ENCODE measurements at regions not wholly inside any gene's neighbourhood (a gene's known extent, or its start where the extent isn't known, plus 50 kb on each side); places are given as distances from the start of the nearest gene placed in this dataset.

DNA sequence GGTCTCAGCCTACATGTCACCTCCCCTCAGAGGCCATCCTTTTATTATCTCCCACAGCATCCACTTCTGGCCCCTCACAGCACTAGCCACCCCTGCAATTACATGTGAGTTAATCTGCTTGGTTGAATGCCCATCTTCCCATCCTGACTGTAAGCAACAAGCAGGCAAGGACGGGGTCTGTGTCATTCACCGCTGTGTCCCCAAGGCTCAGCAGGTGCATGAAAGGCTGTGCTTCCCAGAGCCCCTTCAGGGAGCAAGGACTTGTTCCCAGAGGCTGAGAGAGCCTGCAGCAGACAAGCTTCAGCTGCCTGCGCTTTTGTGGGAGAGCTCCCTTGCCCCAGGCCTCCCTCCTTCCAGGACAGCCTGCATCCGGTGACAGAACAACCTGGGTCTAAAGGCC lies 172.7 kb upstream of the GSC start:
- Histone ChIP-seq H3K4me3 (replicated peaks in 1 of 3) (no peak overlapping the region), H3K36me3 (no peaks in the 10 kb centered on the region), H3K27me3 (no peaks in the 10 kb centered on the region), H3K9me3 (no peaks in the 10 kb centered on the region), H3K27ac (no peak overlapping the region), H3K4me1 (no peaks in the 10 kb centered on the region)
- DNase-seq: no peak
- 84 to 89% methylated on average over 3 to 4 of the region's 4 CpGs for WGBS, 2 donors
- TF ChIP-seq, protein P1, sequence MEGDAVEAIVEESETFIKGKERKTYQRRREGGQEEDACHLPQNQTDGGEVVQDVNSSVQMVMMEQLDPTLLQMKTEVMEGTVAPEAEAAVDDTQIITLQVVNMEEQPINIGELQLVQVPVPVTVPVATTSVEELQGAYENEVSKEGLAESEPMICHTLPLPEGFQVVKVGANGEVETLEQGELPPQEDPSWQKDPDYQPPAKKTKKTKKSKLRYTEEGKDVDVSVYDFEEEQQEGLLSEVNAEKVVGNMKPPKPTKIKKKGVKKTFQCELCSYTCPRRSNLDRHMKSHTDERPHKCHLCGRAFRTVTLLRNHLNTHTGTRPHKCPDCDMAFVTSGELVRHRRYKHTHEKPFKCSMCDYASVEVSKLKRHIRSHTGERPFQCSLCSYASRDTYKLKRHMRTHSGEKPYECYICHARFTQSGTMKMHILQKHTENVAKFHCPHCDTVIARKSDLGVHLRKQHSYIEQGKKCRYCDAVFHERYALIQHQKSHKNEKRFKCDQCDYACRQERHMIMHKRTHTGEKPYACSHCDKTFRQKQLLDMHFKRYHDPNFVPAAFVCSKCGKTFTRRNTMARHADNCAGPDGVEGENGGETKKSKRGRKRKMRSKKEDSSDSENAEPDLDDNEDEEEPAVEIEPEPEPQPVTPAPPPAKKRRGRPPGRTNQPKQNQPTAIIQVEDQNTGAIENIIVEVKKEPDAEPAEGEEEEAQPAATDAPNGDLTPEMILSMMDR (IDR thresholded peaks at IDR 0.05): no peak
- TF ChIP-seq POLR2A (IDR thresholded peaks at IDR 0.05): no peak
- intact Hi-C loops (cut with DNase I): no loop called here

DNA sequence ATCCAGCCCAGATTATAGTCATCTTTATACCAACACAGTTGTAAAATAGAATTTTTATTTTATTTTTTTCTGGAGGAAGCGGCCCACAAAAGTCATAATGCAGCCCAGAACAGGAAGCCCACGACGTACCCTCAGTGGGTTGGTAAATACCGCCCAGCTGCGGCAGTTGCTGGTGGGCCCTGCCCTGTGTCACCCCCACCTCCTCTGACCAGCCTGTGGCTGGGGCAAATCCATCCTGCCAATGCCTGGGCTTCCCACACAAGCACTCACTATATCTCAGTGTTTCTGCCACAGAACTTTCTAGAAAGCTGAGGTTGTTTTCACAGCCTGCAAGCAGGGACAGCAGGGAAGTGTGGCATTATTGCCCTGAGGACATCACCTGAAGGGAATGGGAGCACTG lies 171.4 kb upstream of the GSC start:
- Histone ChIP-seq H3K9me3 (no peaks in the 10 kb centered on the region), H3K36me3 (no peaks in the 10 kb centered on the region), H3K27ac (no peak overlapping the region), H3K4me3 (replicated peaks in 1 of 3) (no peak overlapping the region), H3K4me1 (peaks cover 8 to 12% of the 10 kb centered on the region in 2 donors), H3K27me3 (no peaks in the 10 kb centered on the region)
- WGBS, 2 donors: 83 to 92% methylated on average over 5 of the region's 5 CpGs
- TF ChIP-seq POLR2A (IDR thresholded peaks at IDR 0.05): no peak
- TF ChIP-seq, protein P1 (IDR thresholded peaks at IDR 0.05): no peak
- no peak for DNase-seq
- intact Hi-C loops (cut with DNase I): no loop called here

DNA sequence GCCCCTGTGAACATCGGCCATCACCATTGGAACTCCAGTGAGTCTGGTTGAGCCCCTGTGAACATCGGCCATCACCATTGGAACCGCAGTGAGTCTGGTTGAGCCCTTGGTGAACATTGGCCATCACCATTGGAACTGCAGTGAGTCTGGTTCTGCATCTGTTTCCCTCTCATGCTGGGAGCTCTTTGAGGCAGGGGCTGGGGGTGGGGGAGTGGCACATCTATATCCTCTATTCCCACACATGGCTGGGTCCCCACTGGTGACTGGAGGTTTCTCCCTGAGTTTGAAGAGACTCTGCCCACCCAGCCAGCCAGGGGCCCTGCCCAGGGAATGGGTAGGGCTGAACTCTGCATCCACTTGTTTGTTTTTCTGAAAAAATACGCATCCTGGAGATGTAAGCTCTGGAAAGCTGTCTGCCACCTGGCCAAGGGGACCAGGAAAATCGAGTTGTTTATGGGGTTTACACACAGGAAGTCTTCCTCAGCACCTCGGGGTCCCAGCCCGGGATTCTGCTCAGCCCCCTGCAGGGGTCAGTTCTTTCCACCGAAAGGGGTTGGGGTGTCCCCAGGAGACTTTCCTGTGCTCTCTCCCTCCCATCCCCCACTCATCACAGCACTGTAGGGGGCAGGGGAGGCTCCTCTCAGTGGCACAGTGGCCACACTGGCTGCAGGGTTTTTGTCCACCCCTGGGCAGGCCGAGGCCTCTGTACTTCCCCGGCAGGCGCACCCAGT lies 170.5 kb upstream of the GSC start:
- no peaks in the 10 kb centered on the region for H3K9me3 ChIP-seq
- H3K27me3 ChIP-seq: no peaks in the 10 kb centered on the region
- H3K36me3 ChIP-seq: no peaks in the 10 kb centered on the region
- intact Hi-C loops (cut with DNase I): no loop called here
- H3K4me3 ChIP-seq (replicated peaks in 1 of 3): no peak overlapping the region
- no peak overlapping the region for H3K27ac ChIP-seq
- WGBS, 2 donors: 80 to 87% methylated on average over 8 to 10 of the region's 11 CpGs
- peaks cover 8 to 13% of the 10 kb centered on the region in 2 donors for H3K4me1 ChIP-seq
- no peak for TF ChIP-seq POLR2A (IDR thresholded peaks at IDR 0.05)
- TF ChIP-seq, protein P1 (IDR thresholded peaks at IDR 0.05): no peak
- DNase-seq: no peak

DNA sequence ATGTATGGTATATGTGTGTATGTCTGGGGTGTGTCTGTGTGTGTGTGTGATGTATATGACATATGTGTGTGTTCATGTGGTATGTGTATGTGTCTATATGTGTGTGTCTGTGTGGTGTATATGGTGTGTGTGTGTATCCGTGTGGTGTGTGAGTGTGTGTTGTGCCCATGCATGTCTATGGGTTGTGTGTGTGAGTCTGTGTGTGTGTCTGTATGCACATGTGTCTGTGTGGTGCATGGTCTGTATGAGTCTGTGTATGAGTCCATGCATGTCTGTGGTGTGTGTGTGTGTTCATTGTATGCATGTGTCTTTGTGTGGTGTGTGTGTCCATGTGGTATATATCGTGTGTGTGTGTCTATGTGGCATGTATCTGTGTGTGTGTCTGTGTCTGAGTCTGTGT lies 168.1 kb upstream of the GSC start:
- no peaks in the 10 kb centered on the region for H3K27me3 ChIP-seq
- H3K27ac ChIP-seq: no peak overlapping the region
- H3K36me3 ChIP-seq: no peaks in the 10 kb centered on the region
- H3K9me3 ChIP-seq: no peaks in the 10 kb centered on the region
- TF ChIP-seq, protein P1 (IDR thresholded peaks at IDR 0.05): no peak
- no peak for TF ChIP-seq POLR2A (IDR thresholded peaks at IDR 0.05)
- intact Hi-C loops (cut with DNase I): no loop called here
- H3K4me3 ChIP-seq (replicated peaks in 1 of 3): no peak overlapping the region
- peaks cover 8 to 13% of the 10 kb centered on the region in 2 donors for H3K4me1 ChIP-seq
- 92 to 94% methylated on average over 2 of the region's 2 CpGs for WGBS, 2 donors
- no peak for DNase-seq

DNA sequence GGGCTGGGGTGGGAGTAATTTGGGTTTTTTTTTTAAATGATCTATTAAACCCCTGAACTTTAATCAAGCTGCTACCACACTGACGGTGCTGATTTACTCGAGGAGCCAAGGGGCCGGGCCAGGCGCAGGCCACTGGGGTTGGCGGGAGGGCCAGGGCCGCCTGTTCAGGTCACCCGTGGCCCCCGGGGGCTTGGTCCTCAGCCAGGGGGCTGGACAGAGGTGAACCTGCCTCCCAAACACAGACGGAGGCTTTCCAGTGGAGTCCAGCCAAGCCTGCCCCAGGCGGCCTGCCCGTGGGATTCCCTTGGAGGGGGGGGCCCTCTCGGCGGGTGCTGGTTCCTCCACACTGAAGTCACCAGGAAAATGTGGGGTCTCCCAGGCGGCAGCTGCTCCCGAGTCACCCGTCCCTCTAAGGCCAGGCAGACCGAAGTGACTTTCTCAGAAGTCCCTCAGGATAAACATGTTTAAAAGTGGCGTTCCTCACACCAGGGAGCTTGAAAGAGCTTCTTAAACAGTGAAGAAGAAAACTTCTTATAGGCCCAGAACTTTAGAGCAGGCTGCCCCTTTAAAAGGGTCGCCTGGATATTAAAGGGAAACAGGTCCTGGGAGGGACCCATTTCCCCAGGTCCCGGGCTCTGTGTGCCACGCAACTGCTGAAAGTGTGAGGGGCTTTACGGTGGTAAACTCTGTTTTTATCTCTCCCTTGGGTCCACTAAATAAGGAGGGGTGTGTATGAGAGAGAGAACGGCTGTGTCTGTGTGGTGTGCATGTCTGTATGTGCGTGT lies 167.2 kb upstream of the GSC start:
- intact Hi-C loops (cut with DNase I): no loop called here
- Histone ChIP-seq H3K27ac (peak overlapping the region; percentile 35 to 61 (median 57)), H3K9me3 (no peaks in the 10 kb centered on the region), H3K4me1 (peaks cover 8 to 13% of the 10 kb centered on the region in 2 donors), H3K4me3 (replicated peaks in 1 of 3) (peak overlapping the region in 1 of 3 donors; percentile 14), H3K27me3 (no peaks in the 10 kb centered on the region), H3K36me3 (no peaks in the 10 kb centered on the region)
- WGBS, 2 donors: 28 to 43% methylated on average over 12 to 18 of the region's 24 CpGs
- peak; percentile 56 to 57 for DNase-seq
- TF ChIP-seq, protein P1 (IDR thresholded peaks at IDR 0.05): no peak
- no peak for TF ChIP-seq POLR2A (IDR thresholded peaks at IDR 0.05)

All from thyroid gland (tissue), 4 donors.